Activated B cell treated with CpG ODN at 0.5 μM for 24 hours (primary cell): ENCODE measurements at regions not wholly inside any gene's neighbourhood (a gene's known extent, or its start where the extent isn't known, plus 50 kb on each side); places are given as distances from the start of the nearest gene placed in this dataset.

Experiments
- ATAC-seq: fragments of 200-7000 bp; cut with Tn5 transposase; one replicate; pipeline ENCODE4 v1.10.0; 2021; ENCODE audit warnings: low read depth, mild to moderate bottlenecking, moderate library complexity
- CTCF ChIA-PET: fragments of 350-600 bp; sonication (Branson Sonifier 250); formaldehyde crosslinking; loops from one replicate; lab custom pipeline; 2021; ENCODE audit warnings: antibody characterized with exemption; lab: Charles Lee
- POLR2A ChIA-PET: fragments of 350-600 bp; sonication (Branson Sonifier 250); formaldehyde crosslinking; loops from one replicate; lab custom pipeline; 2021; ENCODE audit warnings: antibody characterized with exemption; lab: Charles Lee
- DNase-seq: peaks from one replicate; pipeline ENCODE4 v3.0.0; 2022
- H3K27ac Mint-ChIP-seq: one replicate; pipeline ENCODE4 v1.8.0; 2020; ENCODE audit warnings: mixed read lengths
- H3K27me3 Mint-ChIP-seq: one replicate; pipeline ENCODE4 v1.8.0; 2021; ENCODE audit warnings: mixed read lengths
- H3K36me3 Mint-ChIP-seq: one replicate; pipeline ENCODE4 v1.8.0; 2021; ENCODE audit warnings: low read depth, mixed read lengths
- H3K4me1 Mint-ChIP-seq: one replicate; pipeline ENCODE4 v1.8.0; 2021; ENCODE audit warnings: mixed read lengths
- H3K4me3 Mint-ChIP-seq: one replicate; pipeline ENCODE4 v1.8.0; 2020; ENCODE audit warnings: mild to moderate bottlenecking, mixed read lengths
- H3K9me3 Mint-ChIP-seq: one replicate; pipeline ENCODE4 v1.8.0; 2020; ENCODE audit warnings: mixed read lengths
- intact Hi-C: fragments of 100-400 bp; cut with micrococcal nuclease; formaldehyde crosslinking; loops from one replicate; pipeline ENCODE4 v1.15.1; 2024
- TF ChIP-seq, protein P1 (sequence below): fragments of 200-600 bp; IDR thresholded peaks from one replicate; pipeline ENCODE4 v1.8.0; 2022; ENCODE audit warnings: antibody characterized with exemption, mild to moderate bottlenecking

DNA sequence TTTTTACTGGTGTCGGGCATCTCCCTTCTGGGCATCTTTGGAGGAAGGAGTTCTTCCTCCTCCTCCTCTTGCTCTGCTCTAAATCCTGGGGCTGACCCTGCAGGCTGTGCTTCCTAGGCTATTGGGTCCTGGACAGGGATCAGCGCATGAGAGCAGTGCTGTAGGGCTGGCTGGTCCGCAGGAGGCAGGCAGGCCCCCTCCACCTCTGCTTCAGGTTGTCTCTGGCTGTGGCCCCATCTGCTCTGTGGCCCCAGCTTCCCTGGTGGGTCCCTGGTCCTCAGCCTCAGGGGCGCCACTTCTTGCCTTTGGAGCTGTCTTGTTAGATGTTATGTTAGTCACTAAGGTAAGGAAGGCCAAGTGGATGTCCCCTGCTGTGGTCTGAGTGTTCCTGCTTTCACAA lies 237.3 kb upstream of the PITRM1 start:
- POLR2A ChIA-PET: no interaction called here
- TF ChIP-seq, protein P1, sequence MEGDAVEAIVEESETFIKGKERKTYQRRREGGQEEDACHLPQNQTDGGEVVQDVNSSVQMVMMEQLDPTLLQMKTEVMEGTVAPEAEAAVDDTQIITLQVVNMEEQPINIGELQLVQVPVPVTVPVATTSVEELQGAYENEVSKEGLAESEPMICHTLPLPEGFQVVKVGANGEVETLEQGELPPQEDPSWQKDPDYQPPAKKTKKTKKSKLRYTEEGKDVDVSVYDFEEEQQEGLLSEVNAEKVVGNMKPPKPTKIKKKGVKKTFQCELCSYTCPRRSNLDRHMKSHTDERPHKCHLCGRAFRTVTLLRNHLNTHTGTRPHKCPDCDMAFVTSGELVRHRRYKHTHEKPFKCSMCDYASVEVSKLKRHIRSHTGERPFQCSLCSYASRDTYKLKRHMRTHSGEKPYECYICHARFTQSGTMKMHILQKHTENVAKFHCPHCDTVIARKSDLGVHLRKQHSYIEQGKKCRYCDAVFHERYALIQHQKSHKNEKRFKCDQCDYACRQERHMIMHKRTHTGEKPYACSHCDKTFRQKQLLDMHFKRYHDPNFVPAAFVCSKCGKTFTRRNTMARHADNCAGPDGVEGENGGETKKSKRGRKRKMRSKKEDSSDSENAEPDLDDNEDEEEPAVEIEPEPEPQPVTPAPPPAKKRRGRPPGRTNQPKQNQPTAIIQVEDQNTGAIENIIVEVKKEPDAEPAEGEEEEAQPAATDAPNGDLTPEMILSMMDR: no peak
- no peaks in the 10 kb centered on the region for H3K4me1 Mint-ChIP-seq
- intact Hi-C loops: no loop called here
- H3K27me3 Mint-ChIP-seq: no peaks in the 10 kb centered on the region
- no peaks in the 10 kb centered on the region for H3K36me3 Mint-ChIP-seq
- no peak overlapping the region for H3K4me3 Mint-ChIP-seq
- peaks cover 4% of the 10 kb centered on the region for H3K9me3 Mint-ChIP-seq
- CTCF ChIA-PET: no interaction called here
- no peak overlapping the region for H3K27ac Mint-ChIP-seq
- ATAC-seq: no peak
- no peak for DNase-seq

DNA sequence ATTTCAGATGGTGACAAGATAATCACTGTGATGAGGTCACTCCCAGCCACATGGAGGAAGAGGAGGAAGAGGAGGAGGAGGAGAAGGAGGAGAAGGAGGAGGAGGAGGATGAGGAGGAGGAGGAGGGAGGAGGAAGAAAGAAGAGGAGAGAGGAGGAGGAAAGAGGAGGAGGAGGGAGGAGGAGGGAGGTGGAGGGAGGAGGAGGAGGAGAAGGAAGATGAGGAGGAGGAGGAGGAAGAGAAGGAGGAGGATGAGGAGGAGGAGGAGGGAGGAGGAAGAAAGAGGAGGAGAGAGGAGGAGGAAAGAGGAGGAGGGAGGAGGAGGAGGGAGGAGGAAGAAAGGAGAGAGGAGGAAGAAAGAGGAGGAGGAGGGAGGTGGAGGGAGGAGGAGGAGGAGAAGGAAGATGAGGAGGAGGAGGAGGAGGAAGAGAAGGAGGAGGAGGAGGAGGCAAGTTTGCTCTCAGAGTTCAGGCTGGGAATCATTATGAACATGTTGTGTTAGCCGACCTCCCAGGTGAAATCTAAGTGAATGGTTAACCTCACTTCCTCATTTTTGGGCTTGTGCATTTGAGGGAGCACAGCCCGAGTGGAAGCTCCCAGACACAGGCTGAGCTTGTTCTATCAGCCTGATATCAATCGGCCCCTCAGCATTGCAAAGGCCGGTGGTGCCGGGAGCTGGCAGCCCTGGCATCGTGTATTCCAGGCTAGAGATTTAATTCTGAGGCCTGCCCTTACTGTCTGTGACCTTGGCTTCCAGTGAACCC lies 236.2 kb upstream of the PITRM1 start:
- intact Hi-C loops: no loop called here
- ATAC-seq (no peak), DNase-seq (no peak)
- TF ChIP-seq, protein P1: no peak
- H3K4me1 Mint-ChIP-seq: no peaks in the 10 kb centered on the region
- H3K9me3 Mint-ChIP-seq: peaks cover 4% of the 10 kb centered on the region
- H3K36me3 Mint-ChIP-seq: no peaks in the 10 kb centered on the region
- H3K4me3 Mint-ChIP-seq: no peak overlapping the region
- ChIA-PET POLR2A (no interaction called here), CTCF (no interaction called here)
- H3K27me3 Mint-ChIP-seq: no peaks in the 10 kb centered on the region
- H3K27ac Mint-ChIP-seq: no peak overlapping the region

DNA sequence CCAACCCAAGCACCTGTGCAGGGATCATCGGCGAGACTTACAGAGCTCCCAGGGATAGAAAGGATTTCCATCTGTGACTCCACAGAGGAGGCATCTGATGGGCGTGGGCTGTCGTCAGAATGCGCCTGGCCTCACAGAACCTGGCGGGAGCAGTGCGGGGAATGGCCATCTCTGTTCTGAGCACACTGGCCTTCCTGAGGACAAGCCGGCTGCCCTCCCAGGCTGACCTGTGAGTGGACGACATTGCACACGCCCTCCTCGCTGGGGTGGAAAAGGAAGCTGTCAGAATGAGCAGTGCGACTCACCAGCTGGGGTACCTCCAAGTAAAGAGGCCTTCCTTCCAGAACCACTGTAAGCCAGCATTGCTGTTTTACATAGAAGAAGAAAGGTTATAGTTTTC lies 234.6 kb upstream of the PITRM1 start:
- no peaks in the 10 kb centered on the region for H3K4me1 Mint-ChIP-seq
- no peaks in the 10 kb centered on the region for H3K36me3 Mint-ChIP-seq
- H3K27me3 Mint-ChIP-seq: no peaks in the 10 kb centered on the region
- ChIA-PET CTCF (no interaction called here), POLR2A (interaction anchor here (1.1 kb wide), 1 partner anchor 9 kb away, joined by 5 read pairs; no protein-coding TSS in a partner anchor)
- TF ChIP-seq, protein P1: no peak
- no peak overlapping the region for H3K27ac Mint-ChIP-seq
- H3K4me3 Mint-ChIP-seq: no peak overlapping the region
- H3K9me3 Mint-ChIP-seq: peaks cover 4% of the 10 kb centered on the region
- DNase-seq: no peak
- intact Hi-C loops: no loop called here
- no peak for ATAC-seq

GRCh38 chr10:3406556-3406955 lies 234.0 kb upstream of the PITRM1 start:
- Mint-ChIP-seq H3K4me1 (no peaks in the 10 kb centered on the region), H3K36me3 (no peaks in the 10 kb centered on the region), H3K9me3 (peaks cover 4% of the 10 kb centered on the region), H3K27me3 (no peaks in the 10 kb centered on the region), H3K4me3 (no peak overlapping the region), H3K27ac (no peak overlapping the region)
- ATAC-seq (no peak), DNase-seq (no peak)
- POLR2A ChIA-PET: interaction anchor here (1.1 kb wide), 1 partner anchor 8 kb away, joined by 5 read pairs; no protein-coding TSS in a partner anchor
- intact Hi-C loops: no loop called here
- TF ChIP-seq, protein P1: no peak
- CTCF ChIA-PET: no interaction called here

- Mint-ChIP-seq H3K4me3 (no peak overlapping the region), H3K9me3 (no peaks in the 10 kb centered on the region), H3K4me1 (no peaks in the 10 kb centered on the region), H3K36me3 (no peaks in the 10 kb centered on the region), H3K27me3 (no peaks in the 10 kb centered on the region), H3K27ac (no peak overlapping the region)
- DNase-seq (no peak), ATAC-seq (no peak)
- intact Hi-C loops: no loop called here
- ChIA-PET POLR2A (no interaction called here), CTCF (no interaction called here)
- TF ChIP-seq, protein P1: no peak
These were observed 231.8 kb upstream of the PITRM1 start for GRCh38 chr10:3404381-3404780.
